HG02852 (cell line): ENCODE measurements at regions not wholly inside any gene's neighbourhood (a gene's known extent, or its start where the extent isn't known, plus 50 kb on each side); places are given as distances from the start of the nearest gene placed in this dataset.
"Not testable (repeated sequence)": the region's sequence is repeated elsewhere in the genome, so short reads cannot be mapped to it uniquely, and the experiment has no call there.

Experiments used
- ATAC-seq: cut with Tn5 transposase; IDR thresholded peaks from one replicate; pipeline ENCODE4 v1.9.1; 2021; ENCODE audit warnings: mild to moderate bottlenecking, moderate library complexity; ENCODE audit not compliant: unreplicated experiment

- not testable (repeated sequence) for ATAC-seq
Observed at GRCh38 chr2:91603996-91604395, 2912.5 kb downstream of the RPIA start.

GRCh38 chr2:91604629-91605028 is 2913.2 kb downstream of the RPIA start:
- ATAC-seq = not testable (repeated sequence)

GRCh38 chr2:91623739-91624138 is 2932.3 kb downstream of the RPIA start:
- not testable (repeated sequence) for ATAC-seq

- not testable (repeated sequence) for ATAC-seq
Observed at GRCh38 chr2:91628471-91628870, 2937.0 kb downstream of the RPIA start.

GRCh38 chr2:91657193-91657592 is 2965.7 kb downstream of the RPIA start:
- ATAC-seq = not testable (repeated sequence)

- not testable (repeated sequence) for ATAC-seq
Observed at GRCh38 chr2:91658336-91658735, 2966.9 kb downstream of the RPIA start.

- ATAC-seq = not testable (repeated sequence)
Observed at GRCh38 chr2:91659189-91659916, 2967.9 kb downstream of the RPIA start.

GRCh38 chr2:91659917-91660275 is 2968.4 kb downstream of the RPIA start:
- ATAC-seq = peak; percentile 100

GRCh38 chr2:91667341-91667740 is 2975.9 kb downstream of the RPIA start:
- ATAC-seq = not testable (repeated sequence)

- not testable (repeated sequence) for ATAC-seq
Observed at GRCh38 chr2:91685541-91685940, 2994.1 kb downstream of the RPIA start.

- ATAC-seq = not testable (repeated sequence)
Observed at GRCh38 chr2:91686046-91686445, 2994.6 kb downstream of the RPIA start.
